ENCODE measurements at regions not wholly inside any gene's neighbourhood (a gene's known extent, or its start where the extent isn't known, plus 50 kb on each side); places are given as distances from the start of the nearest gene placed in this dataset.
"Not testable (repeated sequence)": the region's sequence is repeated elsewhere in the genome, so short reads cannot be mapped to it uniquely, and the experiment has no call there.

- Mint-ChIP-seq H3K27ac (ENCODE audit: unreplicated experiment) (no peak overlapping the region), H3K4me3 (ENCODE audit: unreplicated experiment) (no peak overlapping the region), H3K9me3 (ENCODE audit: unreplicated experiment) (no peaks in the 10 kb centered on the region), H3K4me1 (ENCODE audit: unreplicated experiment) (no peaks in the 10 kb centered on the region), H3K36me3 (ENCODE audit: low read depth, unreplicated experiment) (no peaks in the 10 kb centered on the region), H3K27me3 (ENCODE audit: unreplicated experiment) (no peaks in the 10 kb centered on the region)
- DNase-seq (ENCODE audit: low spot score): peak; percentile 22
- TF ChIP-seq CTCF (IDR thresholded peaks at IDR 0.05; ENCODE audit: unreplicated experiment): no peak
These were observed 440.6 kb upstream of the IZUMO3 start for GRCh38 chr9:24986331-24986730.

GRCh38 chr9:24970780-24971179, 425.1 kb upstream of the IZUMO3 start:
- H3K4me3 Mint-ChIP-seq (ENCODE audit: unreplicated experiment); H3K4me1 Mint-ChIP-seq (ENCODE audit: unreplicated experiment); H3K27me3 Mint-ChIP-seq (ENCODE audit: unreplicated experiment); H3K27ac Mint-ChIP-seq (ENCODE audit: unreplicated experiment); H3K36me3 Mint-ChIP-seq (ENCODE audit: low read depth, unreplicated experiment); DNase-seq (ENCODE audit: low spot score); H3K9me3 Mint-ChIP-seq (ENCODE audit: unreplicated experiment): not testable (repeated sequence)

- Mint-ChIP-seq H3K36me3 (ENCODE audit: low read depth, unreplicated experiment) (no peaks in the 10 kb centered on the region), H3K27me3 (ENCODE audit: unreplicated experiment) (no peaks in the 10 kb centered on the region), H3K9me3 (ENCODE audit: unreplicated experiment) (no peaks in the 10 kb centered on the region), H3K4me1 (ENCODE audit: unreplicated experiment) (no peaks in the 10 kb centered on the region), H3K4me3 (ENCODE audit: unreplicated experiment) (no peak overlapping the region), H3K27ac (ENCODE audit: unreplicated experiment) (no peak overlapping the region)
- TF ChIP-seq CTCF (IDR thresholded peaks at IDR 0.05; ENCODE audit: unreplicated experiment): no peak
- DNase-seq (ENCODE audit: low spot score): no peak
These were observed 416.1 kb upstream of the IZUMO3 start for GRCh38 chr9:24961762-24962161.

- Mint-ChIP-seq H3K36me3 (ENCODE audit: low read depth, unreplicated experiment) (no peaks in the 10 kb centered on the region), H3K27ac (ENCODE audit: unreplicated experiment) (no peak overlapping the region), H3K4me3 (ENCODE audit: unreplicated experiment) (no peak overlapping the region), H3K9me3 (ENCODE audit: unreplicated experiment) (no peaks in the 10 kb centered on the region), H3K4me1 (ENCODE audit: unreplicated experiment) (no peaks in the 10 kb centered on the region), H3K27me3 (ENCODE audit: unreplicated experiment) (peaks cover 2% of the 10 kb centered on the region)
- no peak for DNase-seq (ENCODE audit: low spot score)
- no peak for TF ChIP-seq CTCF (IDR thresholded peaks at IDR 0.05; ENCODE audit: unreplicated experiment)
These were observed 407.4 kb upstream of the IZUMO3 start for GRCh38 chr9:24953070-24953469.

GRCh38 chr9:24939109-24939850, 393.6 kb upstream of the IZUMO3 start:
- Mint-ChIP-seq H3K4me1 (ENCODE audit: unreplicated experiment) (no peaks in the 10 kb centered on the region), H3K27me3 (ENCODE audit: unreplicated experiment) (no peaks in the 10 kb centered on the region), H3K4me3 (ENCODE audit: unreplicated experiment) (no peak overlapping the region), H3K9me3 (ENCODE audit: unreplicated experiment) (no peaks in the 10 kb centered on the region), H3K36me3 (ENCODE audit: low read depth, unreplicated experiment) (no peaks in the 10 kb centered on the region), H3K27ac (ENCODE audit: unreplicated experiment) (no peak overlapping the region)
- TF ChIP-seq CTCF (IDR thresholded peaks at IDR 0.05; ENCODE audit: unreplicated experiment): no peak
- DNase-seq (ENCODE audit: low spot score): no peak
